ENCODE measurements at regions not wholly inside any gene's neighbourhood (a gene's known extent, or its start where the extent isn't known, plus 50 kb on each side); places are given as distances from the start of the nearest gene placed in this dataset.

DNA sequence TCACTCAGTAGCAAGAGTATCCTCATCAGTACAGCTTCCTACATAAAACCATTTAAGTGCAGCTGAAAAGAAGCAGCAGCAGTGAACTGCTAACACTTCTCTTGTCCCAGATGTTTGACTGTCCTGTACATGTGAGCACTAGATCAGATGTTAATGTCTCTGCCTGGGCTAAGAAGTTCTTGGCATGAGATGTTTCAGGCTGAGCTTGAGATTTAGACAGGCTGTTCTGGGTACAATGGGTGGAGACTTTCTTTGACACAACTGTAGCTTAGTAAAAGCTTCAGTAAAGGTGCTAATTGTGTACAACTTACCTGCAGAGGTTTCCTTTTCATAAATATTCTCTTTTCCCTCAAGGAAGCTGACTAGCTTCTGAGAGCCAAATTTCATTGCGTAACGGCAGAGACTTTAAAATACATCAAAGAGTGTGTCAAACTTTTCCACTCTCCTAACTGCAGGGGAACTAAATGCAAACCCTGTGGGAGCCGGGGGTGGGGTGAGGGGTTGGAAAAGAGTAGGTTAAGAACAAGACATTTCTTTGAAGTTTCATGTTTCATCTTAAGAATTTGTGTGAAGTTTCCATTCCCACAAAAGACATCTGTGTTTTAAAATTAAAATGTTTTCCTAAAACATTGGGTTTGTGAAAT, 82.1 kb upstream of the CCDC190 start:
- H2AFZ ChIP-seq (ENCODE audit: low read length, unreplicated experiment): peak overlapping the region; percentile 46
- no peak overlapping the region for H3K27ac ChIP-seq (ENCODE audit: low read depth, low read length)
- H3K36me3 ChIP-seq (ENCODE audit: insufficient read depth, low read length): no peaks in the 10 kb centered on the region
- H3K27me3 ChIP-seq (ENCODE audit: insufficient read depth, low read length): no peaks in the 10 kb centered on the region
- no peak overlapping the region for H3K4me3 ChIP-seq (ENCODE audit: low read depth, low read length)
- H3K79me2 ChIP-seq (ENCODE audit: control insufficient read depth, insufficient read depth, low read length, unreplicated experiment): no peaks in the 10 kb centered on the region
- peaks cover 20% of the 10 kb centered on the region for H3K4me1 ChIP-seq (ENCODE audit: control insufficient read depth, insufficient read depth, low read length, unreplicated experiment)

- Histone ChIP-seq H3K36me3 (ENCODE audit: insufficient read depth, low read length) (no peaks in the 10 kb centered on the region), H3K27ac (ENCODE audit: low read depth, low read length) (no peak overlapping the region), H3K27me3 (ENCODE audit: insufficient read depth, low read length) (no peaks in the 10 kb centered on the region), H2AFZ (ENCODE audit: low read length, unreplicated experiment) (no peak overlapping the region), H3K79me2 (ENCODE audit: control insufficient read depth, insufficient read depth, low read length, unreplicated experiment) (no peaks in the 10 kb centered on the region), H3K4me1 (ENCODE audit: control insufficient read depth, insufficient read depth, low read length, unreplicated experiment) (peaks cover 20% of the 10 kb centered on the region), H3K4me3 (ENCODE audit: low read depth, low read length) (no peak overlapping the region)
These were observed 80.0 kb upstream of the CCDC190 start for GRCh38 chr1:162941024-162941423.

- no peak overlapping the region for H3K4me3 ChIP-seq (ENCODE audit: low read depth, low read length)
These were observed 78.1 kb upstream of the CCDC190 start for GRCh38 chr1:162939035-162939434.

GRCh38 chr1:162937716-162938395, 76.9 kb upstream of the CCDC190 start:
- Histone ChIP-seq H3K27me3 (ENCODE audit: insufficient read depth, low read length) (no peaks in the 10 kb centered on the region), H2AFZ (ENCODE audit: low read length, unreplicated experiment) (no peak overlapping the region), H3K27ac (ENCODE audit: low read depth, low read length) (no peak overlapping the region), H3K4me3 (ENCODE audit: low read depth, low read length) (no peak overlapping the region), H3K79me2 (ENCODE audit: control insufficient read depth, insufficient read depth, low read length, unreplicated experiment) (no peaks in the 10 kb centered on the region), H3K36me3 (ENCODE audit: insufficient read depth, low read length) (no peaks in the 10 kb centered on the region), H3K4me1 (ENCODE audit: control insufficient read depth, insufficient read depth, low read length, unreplicated experiment) (peaks cover 3% of the 10 kb centered on the region)

More at GRCh38 chr1:162939035-162939434, 78.1 kb upstream of the CCDC190 start:
- H3K36me3 ChIP-seq (ENCODE audit: insufficient read depth, low read length): no peaks in the 10 kb centered on the region
- H3K4me1 ChIP-seq (ENCODE audit: control insufficient read depth, insufficient read depth, low read length, unreplicated experiment): peaks cover 12% of the 10 kb centered on the region
- H3K27ac ChIP-seq (ENCODE audit: low read depth, low read length): no peak overlapping the region
- no peaks in the 10 kb centered on the region for H3K79me2 ChIP-seq (ENCODE audit: control insufficient read depth, insufficient read depth, low read length, unreplicated experiment)
- H2AFZ ChIP-seq (ENCODE audit: low read length, unreplicated experiment): no peak overlapping the region
- H3K27me3 ChIP-seq (ENCODE audit: insufficient read depth, low read length): no peaks in the 10 kb centered on the region

- no peaks in the 10 kb centered on the region for H3K79me2 ChIP-seq (ENCODE audit: control insufficient read depth, insufficient read depth, low read length, unreplicated experiment)
- no peaks in the 10 kb centered on the region for H3K4me1 ChIP-seq (ENCODE audit: control insufficient read depth, insufficient read depth, low read length, unreplicated experiment)
- no peak overlapping the region for H3K27ac ChIP-seq (ENCODE audit: low read depth, low read length)
These were observed 70.1 kb upstream of the CCDC190 start for GRCh38 chr1:162930976-162931560.

DNA sequence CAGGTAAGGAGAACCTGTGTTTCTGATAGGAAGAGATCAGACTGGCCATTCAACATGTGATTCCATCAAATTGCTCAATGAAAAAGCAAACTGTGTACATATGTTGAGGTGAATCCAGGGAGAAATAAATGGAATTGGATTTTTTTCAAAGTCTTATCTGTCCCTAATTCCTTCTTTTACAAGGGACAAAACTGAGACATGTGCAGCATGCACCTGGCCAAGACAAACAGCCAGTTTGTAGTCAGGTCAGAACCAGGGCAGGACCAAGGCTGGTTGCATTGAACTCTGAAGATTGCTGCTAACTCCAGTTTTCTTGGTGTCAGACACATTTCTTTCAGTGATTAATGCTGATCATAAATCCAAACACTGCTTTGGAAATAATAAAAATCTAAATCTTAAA, 69.6 kb upstream of the CCDC190 start:
- H3K79me2 ChIP-seq (ENCODE audit: control insufficient read depth, insufficient read depth, low read length, unreplicated experiment): no peaks in the 10 kb centered on the region
- H3K4me1 ChIP-seq (ENCODE audit: control insufficient read depth, insufficient read depth, low read length, unreplicated experiment): no peaks in the 10 kb centered on the region
- H3K36me3 ChIP-seq (ENCODE audit: insufficient read depth, low read length): no peaks in the 10 kb centered on the region
- no peaks in the 10 kb centered on the region for H3K27me3 ChIP-seq (ENCODE audit: insufficient read depth, low read length)
- no peak overlapping the region for H2AFZ ChIP-seq (ENCODE audit: low read length, unreplicated experiment)
- H3K4me3 ChIP-seq (ENCODE audit: low read depth, low read length): no peak overlapping the region
- H3K27ac ChIP-seq (ENCODE audit: low read depth, low read length): no peak overlapping the region

More at GRCh38 chr1:162930976-162931560, 70.1 kb upstream of the CCDC190 start:
- Histone ChIP-seq H3K27me3 (ENCODE audit: insufficient read depth, low read length) (no peaks in the 10 kb centered on the region), H3K36me3 (ENCODE audit: insufficient read depth, low read length) (no peaks in the 10 kb centered on the region), H3K4me3 (ENCODE audit: low read depth, low read length) (no peak overlapping the region), H2AFZ (ENCODE audit: low read length, unreplicated experiment) (no peak overlapping the region)

GRCh38 chr1:162929177-162929576, 68.2 kb upstream of the CCDC190 start:
- no peaks in the 10 kb centered on the region for H3K4me1 ChIP-seq (ENCODE audit: control insufficient read depth, insufficient read depth, low read length, unreplicated experiment)
- no peak overlapping the region for H3K27ac ChIP-seq (ENCODE audit: low read depth, low read length)
- H3K4me3 ChIP-seq (ENCODE audit: low read depth, low read length): no peak overlapping the region
- H2AFZ ChIP-seq (ENCODE audit: low read length, unreplicated experiment): no peak overlapping the region
- no peaks in the 10 kb centered on the region for H3K79me2 ChIP-seq (ENCODE audit: control insufficient read depth, insufficient read depth, low read length, unreplicated experiment)
- no peaks in the 10 kb centered on the region for H3K27me3 ChIP-seq (ENCODE audit: insufficient read depth, low read length)
- no peaks in the 10 kb centered on the region for H3K36me3 ChIP-seq (ENCODE audit: insufficient read depth, low read length)

- Histone ChIP-seq H3K4me1 (ENCODE audit: control insufficient read depth, insufficient read depth, low read length, unreplicated experiment) (no peaks in the 10 kb centered on the region), H3K27ac (ENCODE audit: low read depth, low read length) (no peak overlapping the region)
These were observed 67.2 kb upstream of the CCDC190 start for GRCh38 chr1:162928141-162928540.

GRCh38 chr1:162927421-162927820, 66.4 kb upstream of the CCDC190 start:
- Histone ChIP-seq H3K4me1 (ENCODE audit: control insufficient read depth, insufficient read depth, low read length, unreplicated experiment) (no peaks in the 10 kb centered on the region), H3K4me3 (ENCODE audit: low read depth, low read length) (no peak overlapping the region), H3K79me2 (ENCODE audit: control insufficient read depth, insufficient read depth, low read length, unreplicated experiment) (no peaks in the 10 kb centered on the region), H2AFZ (ENCODE audit: low read length, unreplicated experiment) (no peak overlapping the region), H3K36me3 (ENCODE audit: insufficient read depth, low read length) (no peaks in the 10 kb centered on the region), H3K27ac (ENCODE audit: low read depth, low read length) (no peak overlapping the region), H3K27me3 (ENCODE audit: insufficient read depth, low read length) (no peaks in the 10 kb centered on the region)

More at GRCh38 chr1:162928141-162928540, 67.2 kb upstream of the CCDC190 start:
- Histone ChIP-seq H2AFZ (ENCODE audit: low read length, unreplicated experiment) (no peak overlapping the region), H3K4me3 (ENCODE audit: low read depth, low read length) (no peak overlapping the region), H3K36me3 (ENCODE audit: insufficient read depth, low read length) (no peaks in the 10 kb centered on the region), H3K27me3 (ENCODE audit: insufficient read depth, low read length) (no peaks in the 10 kb centered on the region), H3K79me2 (ENCODE audit: control insufficient read depth, insufficient read depth, low read length, unreplicated experiment) (no peaks in the 10 kb centered on the region)

DNA sequence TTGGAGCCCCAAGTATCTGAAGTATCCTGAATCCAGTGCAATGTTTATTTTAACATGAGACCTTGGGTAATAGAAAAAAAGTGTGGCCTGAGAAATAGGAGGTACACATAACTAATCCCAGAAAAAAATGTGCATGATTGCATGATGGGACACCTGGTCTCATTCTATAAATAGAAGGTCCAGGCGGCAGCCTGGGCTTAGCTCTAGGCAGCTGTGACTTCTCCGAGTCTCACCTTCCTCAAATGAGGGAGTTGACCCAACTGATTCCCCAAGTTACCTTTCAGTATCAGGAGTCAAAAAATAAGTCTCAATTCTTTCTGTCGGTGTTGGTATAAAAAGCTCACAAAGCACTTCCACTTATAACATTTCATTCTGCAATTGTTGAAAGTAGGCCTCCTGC, 65.9 kb upstream of the CCDC190 start:
- no peaks in the 10 kb centered on the region for H3K79me2 ChIP-seq (ENCODE audit: control insufficient read depth, insufficient read depth, low read length, unreplicated experiment)
- H2AFZ ChIP-seq (ENCODE audit: low read length, unreplicated experiment): no peak overlapping the region

GRCh38 chr1:162924179-162924578, 63.2 kb upstream of the CCDC190 start:
- no peaks in the 10 kb centered on the region for H3K4me1 ChIP-seq (ENCODE audit: control insufficient read depth, insufficient read depth, low read length, unreplicated experiment)
- H3K4me3 ChIP-seq (ENCODE audit: low read depth, low read length): no peak overlapping the region
- H3K27me3 ChIP-seq (ENCODE audit: insufficient read depth, low read length): no peaks in the 10 kb centered on the region
- no peak overlapping the region for H3K27ac ChIP-seq (ENCODE audit: low read depth, low read length)
- H3K36me3 ChIP-seq (ENCODE audit: insufficient read depth, low read length): no peaks in the 10 kb centered on the region
- no peaks in the 10 kb centered on the region for H3K79me2 ChIP-seq (ENCODE audit: control insufficient read depth, insufficient read depth, low read length, unreplicated experiment)
- no peak overlapping the region for H2AFZ ChIP-seq (ENCODE audit: low read length, unreplicated experiment)

More for the DNA sequence above, 65.9 kb upstream of the CCDC190 start:
- H3K27me3 ChIP-seq (ENCODE audit: insufficient read depth, low read length): no peaks in the 10 kb centered on the region
- H3K4me3 ChIP-seq (ENCODE audit: low read depth, low read length): no peak overlapping the region
- H3K27ac ChIP-seq (ENCODE audit: low read depth, low read length): no peak overlapping the region
- no peaks in the 10 kb centered on the region for H3K36me3 ChIP-seq (ENCODE audit: insufficient read depth, low read length)
- no peaks in the 10 kb centered on the region for H3K4me1 ChIP-seq (ENCODE audit: control insufficient read depth, insufficient read depth, low read length, unreplicated experiment)

Measured in ACC112 (cell line).